H9 (cell line): ENCODE measurements at regions not wholly inside any gene's neighbourhood (a gene's known extent, or its start where the extent isn't known, plus 50 kb on each side); places are given as distances from the start of the nearest gene placed in this dataset.

ENCODE experiments used
- DNase-seq: peaks from one replicate; pipeline ENCODE4 v3.0.0-alpha.2; 2017
- H2AFZ ChIP-seq: one replicate; pipeline ENCODE4 v1.6.1; 2013; ENCODE audit warnings: mild to moderate bottlenecking, low read length, control low read depth, moderate library complexity
- H2AK5ac ChIP-seq: 2 replicates; pipeline ENCODE4 v1.6.1; 2013; ENCODE audit warnings: low read length, control low read depth, mixed read lengths; ENCODE audit not compliant: insufficient read length
- H2BK120ac ChIP-seq: one replicate; pipeline ENCODE4 v1.6.1; 2013; ENCODE audit warnings: low read depth, mild to moderate bottlenecking, low read length, control low read depth, inconsistent platforms; ENCODE audit not compliant: poor library complexity, severe bottlenecking
- H2BK12ac ChIP-seq: 2 replicates; pipeline ENCODE4 v1.6.1; 2013; ENCODE audit warnings: low read length, control low read depth, mixed read lengths, low read depth; ENCODE audit not compliant: insufficient read length
- H2BK15ac ChIP-seq: 2 replicates; pipeline ENCODE4 v1.6.1; 2013; ENCODE audit warnings: low read depth, low read length, control low read depth
- H2BK20ac ChIP-seq: one replicate; pipeline ENCODE4 v1.6.1; 2013; ENCODE audit warnings: low read depth, mild to moderate bottlenecking, low read length, control low read depth, inconsistent platforms; ENCODE audit not compliant: poor library complexity, severe bottlenecking
- H2BK5ac ChIP-seq: 2 replicates; pipeline ENCODE4 v1.6.1; 2013; ENCODE audit warnings: low read length, control low read depth, mixed read lengths; ENCODE audit not compliant: insufficient read length
- H3K14ac ChIP-seq: 2 replicates; pipeline ENCODE4 v1.6.1; 2013; ENCODE audit warnings: low read length, control low read depth; ENCODE audit not compliant: insufficient read depth
- H3K18ac ChIP-seq: 2 replicates; pipeline ENCODE4 v1.6.1; 2013; ENCODE audit warnings: low read depth, mild to moderate bottlenecking, mixed read lengths, low read length, control low read depth; ENCODE audit not compliant: insufficient read length
- H3K23ac ChIP-seq: 2 replicates; pipeline ENCODE4 v1.6.1; 2013; ENCODE audit warnings: low read length, control low read depth, mixed read lengths, low read depth; ENCODE audit not compliant: insufficient read length
- H3K23me2 ChIP-seq: 2 replicates; pipeline ENCODE4 v1.6.1; 2013; ENCODE audit warnings: low read depth, mild to moderate bottlenecking, mixed read lengths, low read length, control low read depth; ENCODE audit not compliant: insufficient read length, poor library complexity, severe bottlenecking
- H3K27ac ChIP-seq: 2 replicates; pipeline ENCODE4 v1.5.1; 2013; ENCODE audit warnings: low read length, control low read depth, mixed read lengths, low read depth; ENCODE audit not compliant: insufficient read length
- H3K27me3 ChIP-seq: 2 replicates; pipeline ENCODE4 v1.6.1; 2013; ENCODE audit warnings: low read length, control low read depth, inconsistent platforms; ENCODE audit not compliant: insufficient read depth
- H3K4ac ChIP-seq: 2 replicates; pipeline ENCODE4 v1.6.1; 2013; ENCODE audit warnings: low read depth, mild to moderate bottlenecking, control low read depth, inconsistent platforms, low read length, moderate library complexity
- H3K4me1 ChIP-seq: 2 replicates; pipeline ENCODE4 v1.6.1; 2013; ENCODE audit warnings: low read length, control low read depth, inconsistent platforms; ENCODE audit not compliant: insufficient read depth
- H3K4me2 ChIP-seq: 2 replicates; pipeline ENCODE4 v1.6.1; 2013; ENCODE audit warnings: low read length, control low read depth, mixed read lengths; ENCODE audit not compliant: insufficient read length, insufficient read depth
- H3K56ac ChIP-seq: 2 replicates; pipeline ENCODE4 v1.6.1; 2013; ENCODE audit warnings: low read depth, mild to moderate bottlenecking, mixed read lengths, low read length, control low read depth; ENCODE audit not compliant: insufficient read length
- H3K79me1 ChIP-seq: 2 replicates; pipeline ENCODE4 v1.6.1; 2013; ENCODE audit warnings: low read depth, mild to moderate bottlenecking, moderate library complexity, low read length, control low read depth, inconsistent platforms; ENCODE audit not compliant: insufficient read depth, poor library complexity, severe bottlenecking
- H3K79me2 ChIP-seq: 2 replicates; pipeline ENCODE4 v1.6.1; 2013; ENCODE audit warnings: low read length, control low read depth, inconsistent platforms; ENCODE audit not compliant: insufficient read depth
- H3K9ac ChIP-seq: 2 replicates; pipeline ENCODE4 v1.6.1; 2013; ENCODE audit warnings: low read length, control low read depth, mixed read lengths; ENCODE audit not compliant: insufficient read length; ENCODE audit errors: extremely low read depth
- H3K9me3 ChIP-seq: one replicate; pipeline ENCODE4 v1.6.1; 2013; ENCODE audit warnings: low read depth, low read length, inconsistent platforms; ENCODE audit not compliant: control insufficient read depth
- H3T11ph ChIP-seq: one replicate; pipeline ENCODE4 v1.6.1; 2013; ENCODE audit warnings: mild to moderate bottlenecking, low read length, control low read depth, inconsistent platforms
- H4K20me1 ChIP-seq: one replicate; pipeline ENCODE4 v1.6.1; 2013; ENCODE audit not compliant: control insufficient read depth, insufficient read length, insufficient read depth
- H4K5ac ChIP-seq: 2 replicates; pipeline ENCODE4 v1.6.1; 2013; ENCODE audit warnings: low read depth, mild to moderate bottlenecking, mixed read lengths, low read length, control low read depth; ENCODE audit not compliant: insufficient read length
- H4K8ac ChIP-seq: replicated peaks from 2 replicates; pipeline ENCODE4 v1.6.1; 2013; ENCODE audit warnings: low read length, control low read depth, mixed read lengths, low read depth; ENCODE audit not compliant: insufficient read length
- H4K91ac ChIP-seq: 2 replicates; pipeline ENCODE4 v1.6.1; 2013; ENCODE audit warnings: low read depth, mild to moderate bottlenecking, moderate library complexity, mixed read lengths, low read length, control low read depth; ENCODE audit not compliant: insufficient read length
- H3K27ac Mint-ChIP-seq, 3 experiments: 2 replicates in 2 of 3; 3 replicates in 1 of 3; pipeline ENCODE4 v1.8.0; 2020 to 2021; ENCODE audit warnings: mixed read lengths in 3 of 3, mild to moderate bottlenecking in 1 of 3, moderate library complexity in 1 of 3
- H3K27me3 Mint-ChIP-seq: 2 replicates; pipeline ENCODE4 v1.8.0; 2021; ENCODE audit warnings: low read depth, mild to moderate bottlenecking, moderate library complexity, mixed read lengths
- H3K36me3 Mint-ChIP-seq, 3 experiments: 2 replicates in 2 of 3; 3 replicates in 1 of 3; pipeline ENCODE4 v1.8.0; 2020 to 2021; ENCODE audit warnings: low read depth in 3 of 3, mixed read lengths in 3 of 3; ENCODE audit not compliant: insufficient read depth in 1 of 3
- H3K4me1 Mint-ChIP-seq, 2 experiments: 2 replicates each; pipeline ENCODE4 v1.8.0; 2020; ENCODE audit warnings: mixed read lengths in 2 of 2
- H3K4me3 Mint-ChIP-seq, 2 experiments: 2 replicates in 1 of 2; 3 replicates in 1 of 2; pipeline ENCODE4 v1.8.0; 2020 to 2021; ENCODE audit warnings: mild to moderate bottlenecking in 2 of 2, mixed read lengths in 2 of 2, moderate library complexity in 1 of 2
- H3K9me3 Mint-ChIP-seq, 2 experiments: 2 replicates in 1 of 2; 3 replicates in 1 of 2; pipeline ENCODE4 v1.8.0; 2020; ENCODE audit warnings: mild to moderate bottlenecking in 2 of 2, mixed read lengths in 2 of 2, moderate library complexity in 1 of 2
- CTCF ChIP-seq: fragments of 200-600 bp; sonication (generic); conservative IDR thresholded peaks from 3 replicates; pipeline ENCODE4 v1.8.0; 2021; ENCODE audit warnings: antibody characterized with exemption, mild to moderate bottlenecking
- WGBS: extraction: QIAGEN DNeasy Blood & Tissue Kit; methylation state at CpG from one replicate; pipeline ENCODE4 v1.1.7; 2013; ENCODE audit warnings: missing lambda C conversion rate, low lambda C conversion rate, mixed read lengths; ENCODE audit not compliant: insufficient read length; ENCODE audit errors: extremely low coverage; 5-methylcytosine and 5-hydroxymethylcytosine counted together

- no peak overlapping the region for H4K8ac ChIP-seq
- H2BK5ac ChIP-seq: no peak overlapping the region
- no peak overlapping the region for H3K23ac ChIP-seq
- WGBS: no CpG with 5 or more reads among the region's 6 CpGs
- no peaks in the 10 kb centered on the region for H3K9me3 ChIP-seq
- H3K27me3 ChIP-seq: no peaks in the 10 kb centered on the region
- H3K79me1 ChIP-seq: no peaks in the 10 kb centered on the region
- H2AFZ ChIP-seq: no peak overlapping the region
- Mint-ChIP-seq H3K27ac (no peak overlapping the region), H3K4me1 (peaks cover 12 to 21% of the 10 kb centered on the region in 2 experiments), H3K36me3 (peaks cover 1 to 10% (median 7%) of the 10 kb centered on the region in 3 experiments; a peak in 6 of 7 replicates), H3K9me3 (peaks cover 20% of the 10 kb centered on the region in 2 experiments), H3K27me3 (peaks cover 94% of the 10 kb centered on the region), H3K4me3 (no peak overlapping the region)
- H4K91ac ChIP-seq: no peak overlapping the region
- peaks cover 5% of the 10 kb centered on the region; the same call in 1 of the 2 replicates for H3K4me1 ChIP-seq
- TF ChIP-seq CTCF: no peak
- H3T11ph ChIP-seq: no peak overlapping the region
- H3K14ac ChIP-seq: no peak overlapping the region
- H2BK120ac ChIP-seq: no peak overlapping the region
- H2AK5ac ChIP-seq: no peak overlapping the region
- no peak overlapping the region for H3K56ac ChIP-seq
- H4K20me1 ChIP-seq: no peaks in the 10 kb centered on the region
- H4K5ac ChIP-seq: no peak overlapping the region
- H3K18ac ChIP-seq: no peak overlapping the region
- no peaks in the 10 kb centered on the region for H3K23me2 ChIP-seq
- H3K79me2 ChIP-seq: no peaks in the 10 kb centered on the region
- no peak overlapping the region for H3K4me2 ChIP-seq
- H2BK20ac ChIP-seq: no peak overlapping the region
- no peak overlapping the region for H3K4ac ChIP-seq
- no peak overlapping the region for H2BK15ac ChIP-seq
- H3K9ac ChIP-seq: no peak overlapping the region
- no peak overlapping the region for H2BK12ac ChIP-seq
- no peak for DNase-seq
- no peak overlapping the region for H3K27ac ChIP-seq
Measured at GRCh38 chr1:5235355-5235899, 581.0 kb downstream of the AJAP1 start.
